ENCODE measurements at regions not wholly inside any gene's neighbourhood (a gene's known extent, or its start where the extent isn't known, plus 50 kb on each side); places are given as distances from the start of the nearest gene placed in this dataset.

DNA sequence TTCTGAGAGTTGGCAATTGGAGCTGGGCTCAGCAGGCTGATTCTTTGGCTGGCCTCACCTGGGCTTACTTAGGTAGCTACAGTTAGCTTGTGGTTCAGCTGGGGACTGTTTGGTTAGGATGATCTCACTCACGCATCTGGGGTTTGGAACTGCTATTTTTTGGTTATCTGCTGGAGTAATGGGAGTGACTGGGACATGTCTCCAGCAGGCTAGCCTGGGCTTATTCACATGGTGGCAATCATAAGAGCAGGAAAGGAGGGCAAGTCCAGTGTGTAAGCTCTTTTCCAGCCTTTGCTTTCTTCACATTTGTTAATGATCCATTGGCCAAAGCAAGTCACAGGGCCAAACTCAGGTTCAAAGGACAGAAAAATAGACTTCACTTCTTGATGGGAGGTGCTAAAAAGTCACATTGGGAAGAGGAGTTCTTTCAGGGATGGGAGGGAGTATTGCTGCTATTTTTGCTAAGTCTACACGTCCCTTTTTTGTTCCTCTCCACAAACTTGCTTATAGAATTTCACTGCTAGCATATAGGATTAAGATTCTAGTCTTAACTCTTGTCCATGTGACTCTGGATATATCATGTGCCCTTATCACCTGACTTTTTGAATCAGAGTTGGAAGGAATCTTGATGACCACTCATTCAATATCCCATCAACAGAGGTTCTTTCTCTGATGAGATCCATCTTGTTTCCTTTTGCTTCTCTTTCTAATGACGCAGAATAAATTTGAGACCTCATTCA, 174.0 kb downstream of the ZFP36L2 start:
- TF ChIP-seq, protein P1, sequence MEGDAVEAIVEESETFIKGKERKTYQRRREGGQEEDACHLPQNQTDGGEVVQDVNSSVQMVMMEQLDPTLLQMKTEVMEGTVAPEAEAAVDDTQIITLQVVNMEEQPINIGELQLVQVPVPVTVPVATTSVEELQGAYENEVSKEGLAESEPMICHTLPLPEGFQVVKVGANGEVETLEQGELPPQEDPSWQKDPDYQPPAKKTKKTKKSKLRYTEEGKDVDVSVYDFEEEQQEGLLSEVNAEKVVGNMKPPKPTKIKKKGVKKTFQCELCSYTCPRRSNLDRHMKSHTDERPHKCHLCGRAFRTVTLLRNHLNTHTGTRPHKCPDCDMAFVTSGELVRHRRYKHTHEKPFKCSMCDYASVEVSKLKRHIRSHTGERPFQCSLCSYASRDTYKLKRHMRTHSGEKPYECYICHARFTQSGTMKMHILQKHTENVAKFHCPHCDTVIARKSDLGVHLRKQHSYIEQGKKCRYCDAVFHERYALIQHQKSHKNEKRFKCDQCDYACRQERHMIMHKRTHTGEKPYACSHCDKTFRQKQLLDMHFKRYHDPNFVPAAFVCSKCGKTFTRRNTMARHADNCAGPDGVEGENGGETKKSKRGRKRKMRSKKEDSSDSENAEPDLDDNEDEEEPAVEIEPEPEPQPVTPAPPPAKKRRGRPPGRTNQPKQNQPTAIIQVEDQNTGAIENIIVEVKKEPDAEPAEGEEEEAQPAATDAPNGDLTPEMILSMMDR (IDR thresholded peaks at IDR 0.05), result no peak
- no peak for TF ChIP-seq SIN3A (IDR thresholded peaks at IDR 0.05; ENCODE audit: borderline replicate concordance, insufficient read depth, low read depth, low read length)
- TF ChIP-seq POLR2AphosphoS5 (IDR thresholded peaks at IDR 0.05; ENCODE audit: low read depth, low read length), result no peak
- no peak for TF ChIP-seq TCF7L2 (IDR thresholded peaks at IDR 0.05; ENCODE audit: low read depth, low read length)

All from Panc1 (cell line).